ENCODE measurements at regions not wholly inside any gene's neighbourhood (a gene's known extent, or its start where the extent isn't known, plus 50 kb on each side); places are given as distances from the start of the nearest gene placed in this dataset.
A peak's percentile ranks its signal among the peaks of the same experiment; 100 is the strongest.

- Histone ChIP-seq H3K4me3 (no peak overlapping the region), H3K4me1 (no peaks in the 10 kb centered on the region), H3K27me3 (no peaks in the 10 kb centered on the region), H3K36me3 (no peaks in the 10 kb centered on the region), H3K9me3 (no peaks in the 10 kb centered on the region), H3K27ac (no peak overlapping the region)
- ATAC-seq (no peak), DNase-seq (no peak)
- intact Hi-C loops (cut with DNase I): no loop called here
- no peak for TF ChIP-seq CTCF (IDR thresholded peaks at IDR 0.05)
Measured at GRCh38 chr1:186757851-186758250, 70.9 kb upstream of the PLA2G4A start.

GRCh38 chr1:186754542-186755145, 74.1 kb upstream of the PLA2G4A start:
- no peak for TF ChIP-seq CTCF (IDR thresholded peaks at IDR 0.05)
- intact Hi-C loops (cut with DNase I): no loop called here
- Histone ChIP-seq H3K4me3 (no peak overlapping the region), H3K9me3 (no peaks in the 10 kb centered on the region), H3K4me1 (no peaks in the 10 kb centered on the region), H3K27me3 (no peaks in the 10 kb centered on the region), H3K36me3 (no peaks in the 10 kb centered on the region), H3K27ac (no peak overlapping the region)
- no peak for ATAC-seq
- DNase-seq: no peak

- no peak overlapping the region for H3K27ac ChIP-seq
- ATAC-seq: no peak
- TF ChIP-seq CTCF (IDR thresholded peaks at IDR 0.05): no peak
Measured at GRCh38 chr1:186753241-186753640, 73.0 kb upstream of the PTGS2 start.

GRCh38 chr1:186750257-186750656, 70.0 kb upstream of the PTGS2 start:
- Histone ChIP-seq H3K9me3 (no peaks in the 10 kb centered on the region), H3K4me1 (no peaks in the 10 kb centered on the region), H3K4me3 (no peak overlapping the region), H3K27ac (no peak overlapping the region), H3K36me3 (no peaks in the 10 kb centered on the region), H3K27me3 (no peaks in the 10 kb centered on the region)
- no peak for TF ChIP-seq CTCF (IDR thresholded peaks at IDR 0.05)
- ATAC-seq: peak; percentile 23
- intact Hi-C loops (cut with DNase I): no loop called here
- DNase-seq: no peak

More at GRCh38 chr1:186753241-186753640, 73.0 kb upstream of the PTGS2 start:
- no peak for DNase-seq
- H3K27me3 ChIP-seq: no peaks in the 10 kb centered on the region
- H3K36me3 ChIP-seq: no peaks in the 10 kb centered on the region
- H3K9me3 ChIP-seq: no peaks in the 10 kb centered on the region
- intact Hi-C loops (cut with DNase I): no loop called here
- H3K4me1 ChIP-seq: no peaks in the 10 kb centered on the region
- no peak overlapping the region for H3K4me3 ChIP-seq

GRCh38 chr1:186749820-186750219, 69.6 kb upstream of the PTGS2 start:
- ATAC-seq (no peak), DNase-seq (no peak)
- intact Hi-C loops (cut with DNase I): no loop called here
- Histone ChIP-seq H3K9me3 (no peaks in the 10 kb centered on the region), H3K27me3 (no peaks in the 10 kb centered on the region), H3K36me3 (no peaks in the 10 kb centered on the region), H3K4me3 (no peak overlapping the region), H3K4me1 (no peaks in the 10 kb centered on the region), H3K27ac (no peak overlapping the region)
- TF ChIP-seq CTCF (IDR thresholded peaks at IDR 0.05): no peak

GRCh38 chr1:186747661-186748060, 67.4 kb upstream of the PTGS2 start:
- H3K27ac ChIP-seq: no peak overlapping the region
- no peaks in the 10 kb centered on the region for H3K9me3 ChIP-seq
- no peak for TF ChIP-seq CTCF (IDR thresholded peaks at IDR 0.05)
- no peak for DNase-seq
- no peaks in the 10 kb centered on the region for H3K27me3 ChIP-seq
- no peak for ATAC-seq
- no peak overlapping the region for H3K4me3 ChIP-seq
- H3K36me3 ChIP-seq: no peaks in the 10 kb centered on the region
- intact Hi-C loops (cut with DNase I): no loop called here
- H3K4me1 ChIP-seq: no peaks in the 10 kb centered on the region

Measured in upper lobe of right lung (tissue), 1 donor.